ENCODE measurements at regions not wholly inside any gene's neighbourhood (a gene's known extent, or its start where the extent isn't known, plus 50 kb on each side); places are given as distances from the start of the nearest gene placed in this dataset.

GRCh38 chr11:81866896-81867295 is 866.8 kb downstream of the FAM181B start:
- Histone ChIP-seq H3K4me3 (ENCODE audit: low read depth, low read length, poor library complexity, severe bottlenecking) (no peak overlapping the region), H4K20me1 (ENCODE audit: insufficient read depth, low read length) (no peaks in the 10 kb centered on the region), H3K27me3 (ENCODE audit: insufficient read depth, low read length) (no peaks in the 10 kb centered on the region), H3F3A (ENCODE audit: insufficient read depth, low read length) (no peaks in the 10 kb centered on the region), H3K9me3 (ENCODE audit: low read length) (no peaks in the 10 kb centered on the region), H3K9ac (ENCODE audit: low read length) (no peak overlapping the region), H3K4me2 (ENCODE audit: low read length) (no peak overlapping the region), H3K79me2 (ENCODE audit: insufficient read depth, low read length) (no peaks in the 10 kb centered on the region), H3K4me1 (ENCODE audit: insufficient read depth, low read length, severe bottlenecking) (peaks cover 31% of the 10 kb centered on the region), H2AFZ (ENCODE audit: low read length) (no peak overlapping the region), H3K9me2 (ENCODE audit: low read depth, low read length) (no peaks in the 10 kb centered on the region), H3K27ac (ENCODE audit: low read depth, low read length, poor library complexity, severe bottlenecking) (no peak overlapping the region), H3K36me3 (ENCODE audit: insufficient read depth, low read length) (no peaks in the 10 kb centered on the region)
- no peak for TF ChIP-seq EZH2 (IDR thresholded peaks at IDR 0.05; ENCODE audit: borderline replicate concordance, low read length)
- TF ChIP-seq CTCF (IDR thresholded peaks at IDR 0.05; ENCODE audit: low read length) = no peak

- Histone ChIP-seq H3K4me3 (ENCODE audit: low read depth, low read length, poor library complexity, severe bottlenecking) (no peak overlapping the region), H3K9me2 (ENCODE audit: low read depth, low read length) (no peaks in the 10 kb centered on the region), H3K9ac (ENCODE audit: low read length) (no peak overlapping the region), H3K79me2 (ENCODE audit: insufficient read depth, low read length) (no peaks in the 10 kb centered on the region), H3K36me3 (ENCODE audit: insufficient read depth, low read length) (no peaks in the 10 kb centered on the region), H2AFZ (ENCODE audit: low read length) (no peak overlapping the region), H3K27me3 (ENCODE audit: insufficient read depth, low read length) (no peaks in the 10 kb centered on the region), H4K20me1 (ENCODE audit: insufficient read depth, low read length) (no peaks in the 10 kb centered on the region), H3F3A (ENCODE audit: insufficient read depth, low read length) (no peaks in the 10 kb centered on the region), H3K27ac (ENCODE audit: low read depth, low read length, poor library complexity, severe bottlenecking) (no peak overlapping the region), H3K4me2 (ENCODE audit: low read length) (no peak overlapping the region), H3K9me3 (ENCODE audit: low read length) (no peaks in the 10 kb centered on the region), H3K4me1 (ENCODE audit: insufficient read depth, low read length, severe bottlenecking) (no peaks in the 10 kb centered on the region)
- no peak for TF ChIP-seq EZH2 (IDR thresholded peaks at IDR 0.05; ENCODE audit: borderline replicate concordance, low read length)
- TF ChIP-seq CTCF (IDR thresholded peaks at IDR 0.05; ENCODE audit: low read length) = no peak
These were observed 876.3 kb downstream of the FAM181B start for GRCh38 chr11:81857386-81857785.

DNA sequence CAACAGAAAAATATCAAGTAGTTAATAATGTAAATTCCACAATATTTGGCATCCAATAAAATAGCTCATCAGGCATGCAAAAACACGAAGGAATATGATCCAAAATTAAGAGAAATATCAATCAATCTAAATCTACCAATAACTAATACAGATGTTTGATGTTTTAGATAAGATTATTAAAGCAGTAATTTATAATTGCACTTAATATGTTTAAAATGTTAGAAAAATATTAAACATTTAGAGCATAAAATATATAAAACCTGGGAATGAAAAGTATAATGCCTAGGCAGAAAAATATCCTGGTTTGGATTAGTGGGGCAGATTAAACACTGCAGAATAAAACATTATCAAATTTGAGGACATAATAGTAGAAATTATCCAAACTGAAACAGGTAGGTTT is 879.9 kb downstream of the FAM181B start:
- Histone ChIP-seq H3F3A (ENCODE audit: insufficient read depth, low read length) (no peaks in the 10 kb centered on the region), H3K4me2 (ENCODE audit: low read length) (no peak overlapping the region), H2AFZ (ENCODE audit: low read length) (no peak overlapping the region), H3K79me2 (ENCODE audit: insufficient read depth, low read length) (no peaks in the 10 kb centered on the region), H3K27ac (ENCODE audit: low read depth, low read length, poor library complexity, severe bottlenecking) (no peak overlapping the region), H3K9me3 (ENCODE audit: low read length) (no peaks in the 10 kb centered on the region), H3K4me3 (ENCODE audit: low read depth, low read length, poor library complexity, severe bottlenecking) (no peak overlapping the region), H3K27me3 (ENCODE audit: insufficient read depth, low read length) (no peaks in the 10 kb centered on the region), H4K20me1 (ENCODE audit: insufficient read depth, low read length) (no peaks in the 10 kb centered on the region), H3K9ac (ENCODE audit: low read length) (no peak overlapping the region), H3K9me2 (ENCODE audit: low read depth, low read length) (no peaks in the 10 kb centered on the region), H3K36me3 (ENCODE audit: insufficient read depth, low read length) (no peaks in the 10 kb centered on the region), H3K4me1 (ENCODE audit: insufficient read depth, low read length, severe bottlenecking) (no peaks in the 10 kb centered on the region)
- no peak for TF ChIP-seq CTCF (IDR thresholded peaks at IDR 0.05; ENCODE audit: low read length)
- TF ChIP-seq EZH2 (IDR thresholded peaks at IDR 0.05; ENCODE audit: borderline replicate concordance, low read length) = no peak

All from OCI-LY1 (cell line).